HCT116 (cell line): ENCODE measurements at regions not wholly inside any gene's neighbourhood (a gene's known extent, or its start where the extent isn't known, plus 50 kb on each side); places are given as distances from the start of the nearest gene placed in this dataset.

Experiments
- ATAC-seq: fragments of 200-7000 bp; cut with Tn5 transposase; 2 replicates; pipeline ENCODE4 v1.9.1; 2020; ENCODE audit warnings: mild to moderate bottlenecking, moderate library complexity
- BruUV-seq: library from RNA; stranded (reverse); fragments of 400-500 nt; replicated peaks from 2 replicates; lab custom pipeline; 2021; lab: Mats Ljungman, UMichigan
- CTCF ChIA-PET: fragments of 300-600 bp; sonication (Branson Sonifier 250); formaldehyde crosslinking; loops from one replicate; lab custom pipeline; 2021; ENCODE audit warnings: antibody characterized with exemption; lab: Charles Lee
- POLR2A ChIA-PET: fragments of 300-600, 350-600 bp; sonication (Branson Sonifier 250); formaldehyde crosslinking; loops from one replicate; lab custom pipeline; 2021; ENCODE audit warnings: antibody characterized with exemption; lab: Charles Lee
- RAD21 ChIA-PET, 2 experiments: fragments of 300-600 bp; sonication (Branson Sonifier 250); formaldehyde crosslinking; loops; one replicate each; lab custom pipeline; 2023; ENCODE audit warnings: low total read pairs in 2 of 2; ENCODE audit not compliant: uncharacterized antibody in 2 of 2, unreplicated experiment in 2 of 2, low non-redundant PET in 1 of 2; lab: Charles Lee
- DNase-seq: peaks from one replicate; pipeline ENCODE4 v3.0.0-alpha.2; 2010; ENCODE audit warnings: low read depth, low spot score
- H2AFZ ChIP-seq: fragments of 200-600 bp; shearing (Covaris generic), sonication (generic); 2 replicates; pipeline ENCODE4 v1.6.1; 2017; ENCODE audit warnings: low read depth, mixed run types, mixed read lengths, antibody characterized with exemption, low read length; ENCODE audit not compliant: poor library complexity, severe bottlenecking
- H3K27ac ChIP-seq: 2 replicates; pipeline ENCODE4 v1.5.1; 2012; ENCODE audit warnings: low read depth, low read length
- H3K27me3 ChIP-seq: fragments of 200-600 bp; sonication (generic); 2 replicates; pipeline ENCODE4 v1.6.1; 2016; ENCODE audit warnings: mixed run types, low read length, mixed read lengths; ENCODE audit not compliant: insufficient read depth
- H3K36me3 ChIP-seq, 2 experiments: fragments of 200-500 bp in 1 of 2; fragments of 200-600 bp in 1 of 2; sonication (Bioruptor generic) in 1 of 2; sonication (generic) in 1 of 2; 2 replicates each; pipeline versions ENCODE4 v1.5.1 to v1.6.1; 2014 to 2016; ENCODE audit warnings: low read length in 2 of 2, inconsistent platforms in 1 of 2, mixed read lengths in 1 of 2, mixed run types in 1 of 2; ENCODE audit not compliant: insufficient read depth in 2 of 2, control insufficient read depth in 1 of 2
- H3K4me1 ChIP-seq, 2 experiments: fragments of 200-600 bp in 1 of 2; sonication (generic) in 1 of 2; 2 replicates each; pipeline versions ENCODE4 v1.5.1 to v1.6.1; 2012 to 2017; ENCODE audit warnings: low read length in 2 of 2, inconsistent platforms in 1 of 2, mild to moderate bottlenecking in 1 of 2, mixed read lengths in 1 of 2, mixed run types in 1 of 2, moderate library complexity in 1 of 2; ENCODE audit not compliant: insufficient read depth in 2 of 2, control insufficient read depth in 1 of 2
- H3K4me2 ChIP-seq: fragments of 200-600 bp; sonication (generic); 2 replicates; pipeline ENCODE4 v1.6.1; 2017; ENCODE audit warnings: mixed run types, low read length, mixed read lengths
- H3K4me3 ChIP-seq, 2 experiments: fragments of 200-600 bp in 1 of 2; sonication (generic) in 1 of 2; replicated peaks in 1 of 2; 2 replicates each; pipeline ENCODE4 v1.5.1; 2011 to 2016; ENCODE audit warnings: low read length in 2 of 2, control low read depth in 1 of 2, low read depth in 1 of 2, mild to moderate bottlenecking in 1 of 2, mixed read lengths in 1 of 2, mixed run types in 1 of 2
- H3K79me2 ChIP-seq: fragments of 200-600 bp; sonication (generic); 2 replicates; pipeline ENCODE4 v1.6.1; 2017; ENCODE audit warnings: mild to moderate bottlenecking, mixed run types, low read length, moderate library complexity, mixed read lengths; ENCODE audit not compliant: insufficient read depth
- H3K9ac ChIP-seq: fragments of 200-600 bp; sonication (generic); 2 replicates; pipeline ENCODE4 v1.6.1; 2016; ENCODE audit warnings: low read length, mixed read lengths
- H3K9me2 ChIP-seq: fragments of 200-600 bp; sonication (generic), shearing (Covaris generic); 2 replicates; pipeline ENCODE4 v1.6.1; 2017; ENCODE audit warnings: mixed run types, mild to moderate bottlenecking, moderate library complexity; ENCODE audit not compliant: insufficient read depth
- H3K9me3 ChIP-seq, 2 experiments: fragments of 200-500 bp in 1 of 2; fragments of 200-600 bp in 1 of 2; sonication (Bioruptor generic) in 1 of 2; sonication (generic) in 1 of 2; 2 replicates each; pipeline ENCODE4 v1.6.1; 2014 to 2017; ENCODE audit warnings: low read length in 2 of 2, mixed read lengths in 2 of 2, inconsistent platforms in 1 of 2, low read depth in 1 of 2, mild to moderate bottlenecking in 1 of 2, mixed run types in 1 of 2, moderate library complexity in 1 of 2; ENCODE audit not compliant: control insufficient read depth in 1 of 2, insufficient read depth in 1 of 2
- H4K20me1 ChIP-seq: fragments of 200-600 bp; sonication (generic), shearing (Covaris generic); 2 replicates; pipeline ENCODE4 v1.6.1; 2017; ENCODE audit warnings: mixed run types, mild to moderate bottlenecking, moderate library complexity; ENCODE audit not compliant: insufficient read depth
- ATF3 ChIP-seq: IDR thresholded peaks from 2 replicates; pipeline ENCODE4 v1.6.1; 2012
- CBX3 ChIP-seq: IDR thresholded peaks from 2 replicates; pipeline ENCODE4 v1.6.1; 2012; ENCODE audit warnings: low read depth
- CEBPB ChIP-seq: IDR thresholded peaks from 2 replicates; pipeline ENCODE4 v1.6.1; 2012; ENCODE audit warnings: low read depth
- EZH2 ChIP-seq: fragments of 200-600 bp; sonication (generic); IDR thresholded peaks from 2 replicates; pipeline ENCODE4 v1.6.1; 2017; ENCODE audit warnings: antibody characterized with exemption, mixed run types
- JUND ChIP-seq: IDR thresholded peaks from 2 replicates; pipeline ENCODE4 v1.6.1; 2012
- POLR2AphosphoS5 ChIP-seq: IDR thresholded peaks from 2 replicates; pipeline ENCODE4 v1.6.1; 2011; ENCODE audit warnings: mild to moderate bottlenecking, low read depth, low read length, moderate library complexity
- RAD21 ChIP-seq: IDR thresholded peaks from 2 replicates; pipeline ENCODE4 v1.6.1; 2012; ENCODE audit warnings: low read depth, mild to moderate bottlenecking
- REST ChIP-seq: IDR thresholded peaks from 2 replicates; pipeline ENCODE4 v1.6.1; 2012; ENCODE audit warnings: low read depth
- SIN3A ChIP-seq: IDR thresholded peaks from 2 replicates; pipeline ENCODE4 v1.6.1; 2012; ENCODE audit warnings: low read depth
- SRF ChIP-seq: IDR thresholded peaks from 2 replicates; pipeline ENCODE4 v1.6.1; 2012; ENCODE audit warnings: low read depth
- TCF7L2 ChIP-seq: IDR thresholded peaks from 2 replicates; pipeline ENCODE4 v1.7.0; 2011; ENCODE audit warnings: borderline replicate concordance, inconsistent platforms; ENCODE audit not compliant: insufficient read depth, insufficient read length; ENCODE audit errors: extremely low read depth
- YY1 ChIP-seq: IDR thresholded peaks from 2 replicates; pipeline ENCODE4 v1.6.1; 2011; ENCODE audit warnings: low read length, low read depth, moderate library complexity, mild to moderate bottlenecking; ENCODE audit not compliant: insufficient replicate concordance; ENCODE audit errors: extremely low read depth
- ZBTB33 ChIP-seq: IDR thresholded peaks from 2 replicates; pipeline ENCODE4 v1.6.1; 2011; ENCODE audit warnings: mild to moderate bottlenecking, low read length, moderate library complexity; ENCODE audit not compliant: insufficient replicate concordance; ENCODE audit errors: extremely low read depth
- ZFX ChIP-seq: fragments of 450-650 bp; IDR thresholded peaks from 2 replicates; pipeline ENCODE4 v1.6.1; 2017
- ZNF274 ChIP-seq: fragments of 200-500 bp; sonication (Bioruptor generic); IDR thresholded peaks from 2 replicates; pipeline ENCODE4 v1.6.1; 2014; ENCODE audit warnings: mild to moderate bottlenecking, low read depth, low read length, inconsistent platforms
- intact Hi-C: fragments of 100-400 bp; cut with micrococcal nuclease; formaldehyde crosslinking; loops from 2 replicates; pipeline ENCODE4 v1.10.0; 2022

- TF ChIP-seq REST (no peak), CEBPB (no peak), ZFX (no peak)
These were observed 78.6 kb upstream of the MAGI2 start (continued) for GRCh38 chr7:79531905-79532664.

GRCh38 chr7:79531116-79531515, 77.6 kb upstream of the MAGI2 start:
- H3K27me3 ChIP-seq, result no peaks in the 10 kb centered on the region
- intact Hi-C loops, result no loop called here
- no peak for ATAC-seq
- no peaks in the 10 kb centered on the region for H3K9me2 ChIP-seq
- TF ChIP-seq JUND (no peak), SIN3A (no peak), EZH2 (no peak), CEBPB (no peak), ATF3 (no peak), TCF7L2 (no peak), POLR2AphosphoS5 (no peak), SRF (no peak), RAD21 (no peak), CBX3 (no peak), ZNF274 (no peak), ZBTB33 (no peak), ZFX (no peak), YY1 (no peak)
- no TSS peak for BruUV-seq
- H3K9me3 ChIP-seq, result no peaks in the 10 kb centered on the region
- DNase-seq, result no peak
- no peaks in the 10 kb centered on the region for H3K79me2 ChIP-seq
- no peak overlapping the region for H2AFZ ChIP-seq
- no peak overlapping the region for H3K9ac ChIP-seq
- no peak overlapping the region for H3K27ac ChIP-seq
- no peak overlapping the region for H3K4me3 ChIP-seq
- ChIA-PET RAD21 (no interaction called here), CTCF (no interaction called here), POLR2A (no interaction called here)
- no peaks in the 10 kb centered on the region for H4K20me1 ChIP-seq
- H3K36me3 ChIP-seq, result no peaks in the 10 kb centered on the region
- H3K4me1 ChIP-seq, result peaks cover 3 to 20% of the 10 kb centered on the region in 2 experiments; a peak in 3 of 4 replicates
- H3K4me2 ChIP-seq, result no peak overlapping the region
